GM10266 (cell line): ENCODE measurements at regions not wholly inside any gene's neighbourhood (a gene's known extent, or its start where the extent isn't known, plus 50 kb on each side); places are given as distances from the start of the nearest gene placed in this dataset.

ENCODE experiments used
- DNase-seq: peaks from one replicate; pipeline ENCODE4 v3.0.0; 2012; ENCODE audit errors: extremely low spot score
- TF ChIP-seq, protein P1 (sequence below): IDR thresholded peaks from 2 replicates; pipeline ENCODE4 v1.5.1; 2012; ENCODE audit warnings: mild to moderate bottlenecking, low read depth; ENCODE audit not compliant: control insufficient read depth, insufficient read depth; ENCODE audit errors: missing control alignments

DNA sequence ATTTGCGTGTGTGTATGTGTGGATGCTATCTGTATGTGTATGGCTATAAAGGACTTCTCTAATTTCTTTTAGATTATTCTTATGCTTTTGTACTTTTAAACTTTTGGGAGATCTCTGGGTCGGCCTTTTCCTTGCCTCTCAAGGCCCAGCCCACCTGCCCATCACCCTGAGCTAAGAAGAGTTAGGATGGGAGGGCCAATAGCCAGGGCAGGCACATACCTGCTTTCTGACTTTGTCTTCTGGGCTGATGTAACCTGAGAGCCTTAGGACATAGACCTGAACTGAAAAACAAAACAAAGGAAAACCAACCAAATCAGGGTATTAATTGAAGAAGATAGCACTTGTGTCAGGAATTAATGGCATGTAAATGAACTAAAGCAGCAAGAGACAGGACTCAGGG, 100.2 kb downstream of the IRX1 start:
- TF ChIP-seq, protein P1, sequence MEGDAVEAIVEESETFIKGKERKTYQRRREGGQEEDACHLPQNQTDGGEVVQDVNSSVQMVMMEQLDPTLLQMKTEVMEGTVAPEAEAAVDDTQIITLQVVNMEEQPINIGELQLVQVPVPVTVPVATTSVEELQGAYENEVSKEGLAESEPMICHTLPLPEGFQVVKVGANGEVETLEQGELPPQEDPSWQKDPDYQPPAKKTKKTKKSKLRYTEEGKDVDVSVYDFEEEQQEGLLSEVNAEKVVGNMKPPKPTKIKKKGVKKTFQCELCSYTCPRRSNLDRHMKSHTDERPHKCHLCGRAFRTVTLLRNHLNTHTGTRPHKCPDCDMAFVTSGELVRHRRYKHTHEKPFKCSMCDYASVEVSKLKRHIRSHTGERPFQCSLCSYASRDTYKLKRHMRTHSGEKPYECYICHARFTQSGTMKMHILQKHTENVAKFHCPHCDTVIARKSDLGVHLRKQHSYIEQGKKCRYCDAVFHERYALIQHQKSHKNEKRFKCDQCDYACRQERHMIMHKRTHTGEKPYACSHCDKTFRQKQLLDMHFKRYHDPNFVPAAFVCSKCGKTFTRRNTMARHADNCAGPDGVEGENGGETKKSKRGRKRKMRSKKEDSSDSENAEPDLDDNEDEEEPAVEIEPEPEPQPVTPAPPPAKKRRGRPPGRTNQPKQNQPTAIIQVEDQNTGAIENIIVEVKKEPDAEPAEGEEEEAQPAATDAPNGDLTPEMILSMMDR, result no peak
- no peak for DNase-seq

DNA sequence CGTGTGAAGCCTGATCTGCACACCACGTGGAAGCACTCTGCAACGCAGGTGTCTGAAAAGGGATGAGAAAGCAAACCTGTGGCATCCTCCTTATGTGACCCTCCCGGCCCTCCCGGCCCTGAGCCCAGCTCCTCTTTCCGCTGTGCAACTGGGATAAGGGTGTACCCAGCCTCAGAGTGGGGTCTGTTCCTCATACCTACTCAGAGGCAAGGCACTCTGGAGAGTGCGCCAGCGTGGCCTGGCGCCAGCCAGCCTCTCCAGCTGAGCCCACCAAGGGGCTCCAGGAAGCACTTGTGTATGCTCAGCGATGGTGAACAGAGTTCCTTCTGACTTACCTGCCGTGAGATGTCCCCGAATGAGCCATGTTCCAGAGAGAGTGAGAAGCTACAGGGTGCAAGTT, 102.8 kb downstream of the IRX1 start:
- TF ChIP-seq, protein P1, result no peak
- DNase-seq, result no peak

DNA sequence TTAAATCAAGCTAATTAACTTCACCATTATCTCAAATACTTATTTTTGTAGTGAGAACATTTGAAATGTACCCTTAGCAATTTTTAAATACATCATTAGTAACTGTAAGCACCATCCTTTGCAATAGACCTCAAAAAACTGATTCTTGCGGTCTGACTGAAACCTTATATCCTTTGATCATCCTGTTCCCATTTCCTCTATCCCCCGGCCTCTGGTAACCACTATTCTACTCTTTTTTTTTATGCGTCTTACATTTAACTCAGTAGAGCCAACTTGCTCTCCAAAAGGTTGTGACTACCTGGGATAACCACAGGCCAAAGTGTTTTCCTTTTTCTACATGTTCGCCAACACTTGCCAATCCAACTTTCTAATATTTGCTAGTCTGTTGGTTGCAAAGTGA, 106.1 kb downstream of the IRX1 start:
- TF ChIP-seq, protein P1, result no peak
- DNase-seq, result no peak

DNA sequence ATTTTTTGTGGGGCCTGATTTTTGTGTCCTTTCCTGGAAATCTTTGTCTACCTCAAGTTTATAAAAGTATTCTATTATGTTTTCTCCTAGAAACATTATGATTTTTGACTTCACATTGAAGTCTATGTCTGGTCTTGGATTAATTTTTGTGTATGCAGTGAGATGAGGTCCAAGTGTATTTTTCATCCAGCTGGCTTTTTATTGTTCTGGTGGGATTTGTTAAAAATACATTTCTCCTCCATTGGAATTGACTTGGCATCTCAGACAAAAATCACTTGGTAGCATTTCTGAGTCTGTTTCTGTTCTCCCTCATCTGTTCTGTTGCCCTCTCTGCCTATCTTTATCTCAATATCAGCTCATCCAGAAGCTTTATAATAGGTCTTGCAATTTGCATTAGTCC, 109.0 kb downstream of the IRX1 start:
- TF ChIP-seq, protein P1, result no peak
- no peak for DNase-seq

DNA sequence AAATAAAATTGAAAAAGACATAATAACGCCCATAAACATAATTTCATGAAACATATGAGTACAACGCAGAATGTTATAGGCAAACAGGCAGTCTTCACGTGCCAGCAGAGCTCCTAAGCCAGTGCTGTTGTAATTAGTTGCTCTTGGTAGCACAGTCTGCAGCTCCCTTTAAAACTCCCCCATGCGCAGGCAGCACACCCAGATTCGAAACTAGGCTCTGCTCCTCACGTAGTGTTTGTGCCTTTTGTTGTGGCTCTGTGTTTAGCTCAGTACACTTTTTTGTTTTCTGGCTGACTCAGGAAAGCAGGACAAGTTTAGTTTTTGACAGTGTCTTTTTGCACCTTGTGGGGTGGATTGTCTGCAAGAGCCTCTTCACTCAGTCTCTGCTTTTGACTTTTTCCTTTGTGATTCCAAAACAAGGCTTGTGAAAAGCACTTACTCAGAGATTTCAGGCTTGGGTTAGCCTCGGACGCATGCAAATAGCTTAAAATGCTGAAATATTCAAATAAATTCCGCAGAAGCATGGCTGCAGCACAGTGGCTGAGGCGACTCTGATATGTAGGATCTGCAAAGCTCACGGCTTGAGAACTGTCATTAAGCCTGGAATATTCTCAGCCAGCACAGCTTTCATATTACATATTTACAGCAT, 113.6 kb downstream of the IRX1 start:
- TF ChIP-seq, protein P1, result no peak
- DNase-seq, result no peak

DNA sequence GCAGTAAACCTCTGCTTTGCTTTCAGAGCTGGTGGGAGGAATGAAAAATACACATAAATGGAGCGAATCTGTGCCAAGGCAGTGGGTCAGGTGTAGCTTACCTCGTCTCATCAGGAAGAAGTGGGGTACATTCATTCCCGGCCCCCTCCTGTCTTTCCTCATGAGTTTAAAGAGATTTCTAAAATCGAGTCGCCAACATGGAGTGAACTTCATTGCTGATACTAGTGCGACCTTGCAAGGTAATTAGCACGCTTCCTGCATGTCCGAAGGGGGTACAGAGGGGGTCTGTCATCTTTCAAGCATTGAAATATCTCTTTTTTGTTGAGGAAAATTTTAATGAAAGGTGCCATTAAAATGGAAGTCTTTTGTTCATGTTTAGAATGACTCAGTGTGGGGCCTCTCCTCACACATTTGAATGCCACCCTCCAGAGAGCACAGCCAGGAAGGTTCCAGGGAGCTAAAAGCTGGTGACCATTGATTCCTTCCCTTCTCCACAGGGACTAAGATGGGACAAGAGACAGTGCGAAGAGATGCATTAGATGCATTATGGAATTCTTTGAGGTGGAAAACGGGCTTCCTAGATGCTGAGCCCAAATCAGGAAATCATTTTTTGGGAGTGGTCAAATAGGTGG, 114.2 kb downstream of the IRX1 start:
- no peak for DNase-seq
- TF ChIP-seq, protein P1, result no peak

DNA sequence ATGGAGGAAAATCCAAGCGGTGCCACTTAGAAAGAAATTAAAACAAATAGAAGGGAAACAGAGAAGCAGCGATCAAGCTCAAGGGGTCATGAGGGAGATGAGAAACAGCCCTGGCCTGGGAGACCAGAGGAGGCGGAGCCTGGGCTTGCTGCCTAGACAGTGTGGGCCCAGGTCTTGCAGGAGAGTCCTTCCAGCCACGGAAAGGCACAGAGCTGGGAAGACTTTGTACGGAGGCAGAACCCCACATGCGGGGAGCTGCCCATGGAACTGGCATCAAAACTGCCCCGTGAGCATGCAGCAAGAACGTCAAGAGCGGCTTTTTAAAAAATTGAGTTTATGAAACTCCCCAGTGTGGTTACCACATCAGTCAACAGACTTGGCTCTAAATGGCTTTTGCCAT, 119.4 kb downstream of the IRX1 start:
- TF ChIP-seq, protein P1, result no peak
- DNase-seq, result no peak
